ENCODE measurements at regions not wholly inside any gene's neighbourhood (a gene's known extent, or its start where the extent isn't known, plus 50 kb on each side); places are given as distances from the start of the nearest gene placed in this dataset.

DNA sequence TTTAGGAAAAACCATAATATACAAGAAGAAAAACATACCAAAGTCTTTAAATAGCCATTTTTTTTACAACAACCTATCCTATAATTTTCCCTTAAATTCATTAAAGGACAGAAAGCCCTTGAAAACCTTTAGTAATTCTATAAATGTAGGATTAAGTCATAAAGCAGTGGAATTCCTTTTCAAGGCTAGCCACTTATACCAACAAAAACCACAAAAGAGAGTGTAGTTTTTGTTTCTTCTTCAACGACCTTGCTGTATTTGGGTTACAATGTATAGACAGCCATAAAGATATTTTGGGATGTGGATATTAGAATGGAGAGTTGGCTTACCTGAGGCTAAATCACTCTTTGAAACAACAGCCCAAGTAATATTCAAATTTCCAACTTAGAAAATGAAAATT lies 296.6 kb upstream of the CDIN1 start:
- no peak for DNase-seq

- DNase-seq = no peak
These were observed 294.5 kb upstream of the CDIN1 start for GRCh38 chr15:36284911-36285310.

GRCh38 chr15:36291501-36291900 lies 287.9 kb upstream of the CDIN1 start:
- DNase-seq = no peak

GRCh38 chr15:36294359-36294758 lies 285.1 kb upstream of the CDIN1 start:
- DNase-seq = no peak

DNA sequence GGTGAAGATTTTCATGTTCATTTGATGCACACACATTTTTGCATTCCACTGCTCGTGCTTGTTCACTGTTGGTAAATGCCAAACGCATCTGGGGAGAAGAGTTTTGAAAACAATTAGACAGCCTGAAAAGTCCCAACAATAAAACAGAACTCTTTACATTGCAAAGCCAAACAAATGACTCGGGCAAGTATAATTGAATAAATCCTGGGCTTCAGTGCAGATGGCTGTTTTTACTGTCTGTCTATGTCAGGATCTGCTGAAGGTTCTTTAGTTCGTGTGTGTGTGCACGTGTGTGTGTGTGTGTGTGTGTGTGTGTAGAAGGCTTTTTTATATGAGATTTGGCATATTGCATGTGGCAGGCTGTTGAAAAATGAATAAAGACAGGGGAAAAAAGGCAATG lies 277.5 kb upstream of the CDIN1 start:
- DNase-seq = no peak

DNA sequence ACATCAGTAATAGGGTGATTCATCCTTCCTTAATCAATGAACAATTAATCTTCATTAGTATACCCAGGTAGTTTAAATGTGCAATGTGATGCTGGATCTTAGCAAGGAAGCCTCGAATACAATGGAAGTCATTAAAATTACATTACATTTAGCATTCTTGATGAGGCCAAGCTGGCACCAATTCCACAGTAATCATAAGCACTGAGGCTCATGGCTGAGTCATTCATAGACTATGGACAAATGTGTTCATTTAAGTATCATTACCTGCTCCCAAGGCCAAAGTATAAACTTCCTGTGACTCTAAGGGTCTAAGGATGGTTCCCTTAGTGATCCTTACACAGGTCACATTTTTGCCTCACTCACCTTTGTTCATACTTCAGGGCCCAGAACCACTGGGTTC lies 266.4 kb upstream of the CDIN1 start:
- no peak for DNase-seq

DNA sequence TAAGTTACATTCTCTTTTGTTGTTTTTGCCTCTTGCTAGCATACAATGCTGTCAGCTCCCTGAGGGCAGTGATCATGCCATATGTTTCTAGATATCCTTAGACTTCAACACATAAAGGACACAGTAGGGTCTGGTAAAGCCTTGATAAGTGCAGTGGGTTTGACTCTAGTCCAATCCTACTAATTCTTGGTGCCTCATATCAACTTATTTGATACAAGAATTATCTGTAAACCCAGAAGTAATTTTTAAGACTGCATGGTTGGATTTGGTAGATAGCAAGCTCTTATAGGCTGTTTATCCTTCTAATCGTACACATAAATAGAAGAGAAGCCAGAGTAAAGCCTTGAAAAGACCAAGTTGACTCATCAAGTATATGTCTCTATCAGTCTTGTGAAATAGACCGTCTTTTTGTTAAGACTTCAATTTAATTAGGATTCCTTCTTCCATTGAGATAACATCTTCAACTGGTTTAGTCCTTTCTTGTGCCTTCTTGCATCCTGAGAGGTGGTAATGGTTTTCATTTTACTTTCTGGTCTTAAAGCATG lies 265.6 kb upstream of the CDIN1 start:
- DNase-seq = no peak

DNA sequence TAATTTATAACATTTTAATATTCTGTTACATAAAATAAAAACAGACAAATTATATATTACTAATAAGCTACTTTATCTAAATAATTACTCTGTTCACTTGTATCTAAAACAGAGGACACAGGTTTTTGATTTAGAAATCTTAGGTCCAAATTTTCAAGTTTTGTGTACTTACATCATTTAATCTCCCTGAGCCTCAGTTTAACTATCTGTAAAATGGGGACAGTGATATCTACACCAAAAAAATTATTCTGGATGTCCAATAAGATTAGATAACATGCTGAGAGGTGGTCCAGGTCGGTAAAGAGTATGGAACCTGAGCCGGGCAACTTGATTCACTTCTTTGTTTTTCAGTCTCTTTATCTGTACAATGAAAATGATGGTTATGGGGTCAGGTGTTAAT lies 263.8 kb upstream of the CDIN1 start:
- DNase-seq = no peak

- DNase-seq = no peak
These were observed 255.8 kb upstream of the CDIN1 start for GRCh38 chr15:36323615-36324014.

GRCh38 chr15:36325206-36325605 lies 254.2 kb upstream of the CDIN1 start:
- DNase-seq = no peak

- no peak for DNase-seq
These were observed 249.8 kb upstream of the CDIN1 start for GRCh38 chr15:36329592-36329991.

- DNase-seq = no peak
These were observed 248.8 kb upstream of the CDIN1 start for GRCh38 chr15:36330598-36330997.

- DNase-seq = no peak
These were observed 247.7 kb upstream of the CDIN1 start for GRCh38 chr15:36331531-36332275.

DNA sequence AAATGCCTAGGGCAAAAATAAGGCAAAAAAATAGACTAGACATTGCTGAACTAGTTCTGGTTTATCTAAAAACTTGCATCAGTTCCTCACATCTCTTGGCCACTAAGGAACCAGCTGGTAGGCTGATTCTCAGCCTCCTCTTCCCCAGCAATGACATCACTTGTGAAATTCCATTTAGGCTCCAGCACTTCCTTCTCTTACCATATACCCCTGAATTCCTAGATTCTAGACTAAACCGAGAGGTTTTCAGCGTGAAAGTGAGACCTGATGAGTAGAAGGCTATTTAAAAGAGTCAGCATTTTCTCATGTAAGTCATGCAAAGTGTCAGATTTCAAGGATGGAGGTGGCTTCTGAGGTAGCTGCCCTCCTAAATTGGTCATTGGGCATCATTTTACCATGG lies 247.1 kb upstream of the CDIN1 start:
- no peak for DNase-seq

GRCh38 chr15:36332896-36333295 lies 246.5 kb upstream of the CDIN1 start:
- no peak for DNase-seq

DNA sequence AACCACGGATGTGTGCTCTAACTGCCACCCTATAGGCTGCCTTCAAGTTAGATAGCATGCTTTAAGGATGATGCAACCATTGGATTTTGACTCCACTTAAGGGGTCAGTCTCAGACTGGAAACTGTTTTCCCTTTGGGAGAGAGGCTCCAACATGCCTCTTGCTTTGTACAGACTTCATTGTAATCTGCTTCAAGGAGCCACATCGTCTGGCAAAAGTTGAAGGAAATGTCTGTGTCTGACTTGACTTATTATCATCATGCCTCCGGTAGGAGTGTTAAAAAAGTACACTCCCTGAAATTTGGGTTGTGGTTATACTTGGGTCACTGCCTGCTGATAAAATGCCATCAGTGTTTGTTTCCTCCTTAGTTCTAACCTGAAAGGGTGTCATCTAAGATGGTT lies 245.4 kb upstream of the CDIN1 start:
- DNase-seq = no peak

DNA sequence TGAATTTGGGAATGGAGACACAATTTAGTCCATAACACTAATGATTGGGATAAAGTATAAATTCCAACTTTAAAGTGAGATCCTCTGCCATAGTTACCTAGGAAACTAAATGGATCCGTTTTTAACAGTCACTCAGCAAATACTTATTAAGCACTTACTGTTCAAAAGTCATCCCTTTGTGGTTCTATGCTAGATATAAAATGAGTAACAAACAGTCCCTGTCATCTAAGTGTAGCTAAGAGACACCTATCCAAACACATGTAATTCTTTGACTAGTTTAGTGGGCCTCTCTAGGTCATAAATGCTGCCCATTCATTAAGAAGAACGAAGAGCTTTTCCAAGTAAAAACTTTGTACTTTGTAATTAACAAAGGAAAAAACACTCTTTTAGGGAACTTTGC lies 244.2 kb upstream of the CDIN1 start:
- no peak for DNase-seq

DNA sequence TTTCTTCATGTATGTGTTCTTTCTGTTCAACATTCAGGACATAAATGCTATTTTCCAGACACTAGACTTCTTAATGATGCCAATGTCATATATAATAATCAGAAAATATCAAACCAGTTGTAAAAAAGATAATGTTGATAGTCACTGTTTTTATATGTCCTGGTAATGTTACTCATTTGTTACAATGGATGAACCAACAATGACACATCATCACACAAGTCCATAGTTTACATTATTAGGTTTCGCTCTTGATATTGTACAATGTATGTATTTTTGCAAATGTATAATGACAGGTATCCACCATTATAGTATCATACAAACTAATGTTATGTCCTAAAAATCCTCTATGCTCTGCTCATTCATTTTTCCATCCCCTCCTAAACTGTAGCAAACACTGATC lies 243.8 kb upstream of the CDIN1 start:
- DNase-seq = no peak

DNA sequence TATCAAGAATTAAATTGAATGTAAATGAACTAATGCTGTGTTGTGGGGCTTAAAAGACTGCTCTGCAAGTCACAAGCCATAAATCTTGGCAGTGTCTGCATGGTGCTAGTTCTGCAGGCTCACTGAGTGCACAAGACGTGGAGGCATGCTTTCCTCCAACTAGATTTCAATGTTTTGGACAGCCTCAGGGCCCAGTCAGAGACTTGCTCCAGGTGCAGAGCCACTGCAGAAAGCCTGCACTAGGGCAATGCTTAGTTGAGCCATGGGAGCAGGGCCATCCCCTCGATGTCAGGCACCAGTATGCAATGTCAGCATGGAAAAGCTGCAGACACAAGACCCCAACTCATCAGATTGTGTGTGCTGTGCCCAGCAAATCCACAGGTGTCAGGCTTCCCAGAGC lies 234.5 kb upstream of the CDIN1 start:
- no peak for DNase-seq

GRCh38 chr15:36347272-36347858 lies 232.1 kb upstream of the CDIN1 start:
- DNase-seq = no peak

DNA sequence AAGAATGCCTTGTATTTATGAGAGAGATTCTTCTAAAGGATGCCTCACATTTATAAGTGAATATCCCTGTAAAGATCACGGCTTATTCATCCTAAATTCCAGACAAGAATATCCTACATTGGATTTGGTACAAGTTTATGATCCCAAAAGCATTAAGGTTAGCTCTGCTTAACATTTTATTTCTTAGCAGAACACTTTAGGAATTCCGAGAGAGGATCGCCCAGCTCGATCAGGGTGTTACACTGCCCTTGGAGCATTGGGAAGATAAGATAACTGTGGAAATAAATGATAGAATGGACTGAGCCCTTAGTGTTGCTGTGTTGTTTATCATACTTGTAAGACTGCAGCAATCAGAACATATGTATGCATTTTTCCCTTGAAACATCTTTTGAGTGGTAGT lies 223.0 kb upstream of the CDIN1 start:
- no peak for DNase-seq

GRCh38 chr15:36356978-36357601 lies 222.3 kb upstream of the CDIN1 start:
- DNase-seq = no peak

DNA sequence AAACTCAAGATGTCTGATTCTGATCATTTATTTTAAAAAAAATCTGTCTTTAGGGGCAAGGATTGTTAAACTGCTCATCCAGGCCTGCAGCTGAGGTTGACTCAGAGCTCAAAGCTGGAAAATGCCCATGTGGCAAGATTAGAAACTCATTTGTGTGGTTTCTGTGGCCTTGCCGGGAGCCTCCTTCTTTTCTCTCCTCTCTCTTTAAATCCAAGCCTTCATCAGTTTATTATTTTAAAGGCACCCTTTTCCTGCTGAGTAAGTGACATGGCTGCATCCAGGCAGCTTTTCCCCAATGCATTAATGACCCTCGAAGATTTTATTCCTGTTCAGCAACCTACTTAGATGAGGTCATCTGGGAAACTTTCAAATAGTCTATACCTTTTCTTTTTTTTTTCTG lies 221.3 kb upstream of the CDIN1 start:
- DNase-seq = no peak

DNA sequence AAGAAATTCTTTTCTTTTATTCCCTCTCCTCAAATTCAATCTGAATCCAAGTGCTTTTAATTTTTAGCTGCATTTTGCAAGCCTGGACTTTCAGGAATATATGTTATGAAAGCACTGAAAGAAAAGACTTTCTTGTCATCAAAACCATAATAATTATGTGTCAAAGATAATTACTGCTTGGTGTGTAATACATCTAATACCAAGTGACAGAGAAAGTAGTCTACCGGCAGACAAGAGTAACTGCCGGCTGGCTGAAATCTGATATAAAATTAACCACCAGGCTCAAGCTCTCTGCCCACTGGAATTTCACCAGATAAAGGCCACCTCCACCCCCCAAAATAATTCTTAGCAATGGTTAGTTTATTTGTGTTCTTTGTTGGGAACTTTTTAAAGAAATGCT lies 220.9 kb upstream of the CDIN1 start:
- no peak for DNase-seq
